Cardiac muscle cell (in vitro differentiated cells and primary cell): ENCODE measurements at regions not wholly inside any gene's neighbourhood (a gene's known extent, or its start where the extent isn't known, plus 50 kb on each side); places are given as distances from the start of the nearest gene placed in this dataset.

ENCODE experiments used
- DNase-seq, 2 donors: peaks; one replicate each; pipeline versions ENCODE4 v3.0.0 to v3.0.0-alpha.2; 2010 to 2017; ENCODE audit warnings: low read depth in 1 of 2, low spot score in 1 of 2
- H3K27ac ChIP-seq: fragments of 200-600 bp; sonication (generic); 2 replicates; pipeline ENCODE4 v1.5.1; 2016
- H3K27me3 ChIP-seq: fragments of 200-600 bp; sonication (generic); 2 replicates; pipeline ENCODE4 v1.6.0; 2016; ENCODE audit warnings: control low read depth
- H3K36me3 ChIP-seq: fragments of 200-600 bp; sonication (generic); 2 replicates; pipeline ENCODE4 v1.5.1; 2016; ENCODE audit warnings: control low read depth
- H3K4me1 ChIP-seq: fragments of 200-600 bp; sonication (generic); 2 replicates; pipeline ENCODE4 v1.8.1; 2017; ENCODE audit warnings: low read depth, mild to moderate bottlenecking, mixed run types
- H3K4me3 ChIP-seq: fragments of 200-600 bp; sonication (generic); 2 replicates; pipeline ENCODE4 v1.5.1; 2016; ENCODE audit warnings: mild to moderate bottlenecking
- H3K9me3 ChIP-seq: fragments of 200-600 bp; sonication (generic); 2 replicates; pipeline ENCODE4 v1.5.1; 2017; ENCODE audit warnings: low read depth, mild to moderate bottlenecking, control low read depth
- CTCF ChIP-seq: IDR thresholded peaks from 2 replicates; pipeline ENCODE4 v1.5.1; 2012; ENCODE audit warnings: low read depth, mild to moderate bottlenecking, low read length

- H3K27ac ChIP-seq, result no peak overlapping the region
- no peak for DNase-seq
- no peak for TF ChIP-seq CTCF
- H3K4me1 ChIP-seq, result no peaks in the 10 kb centered on the region
- H3K36me3 ChIP-seq, result no peaks in the 10 kb centered on the region
- H3K4me3 ChIP-seq, result no peak overlapping the region
- no peaks in the 10 kb centered on the region for H3K27me3 ChIP-seq
- H3K9me3 ChIP-seq, result no peaks in the 10 kb centered on the region
Measured at GRCh38 chr18:7367336-7367735, 136.4 kb downstream of the LRRC30 start.

- no peak overlapping the region for H3K4me3 ChIP-seq
- no peaks in the 10 kb centered on the region for H3K27me3 ChIP-seq
- H3K27ac ChIP-seq, result no peak overlapping the region
- no peaks in the 10 kb centered on the region for H3K36me3 ChIP-seq
- no peaks in the 10 kb centered on the region for H3K9me3 ChIP-seq
- DNase-seq, result peak in 1 of 2 donors; percentile 10
- H3K4me1 ChIP-seq, result no peaks in the 10 kb centered on the region
- TF ChIP-seq CTCF, result no peak
Measured at GRCh38 chr18:7369006-7369405, 138.1 kb downstream of the LRRC30 start.

GRCh38 chr18:7370375-7370774 is 139.5 kb downstream of the LRRC30 start:
- Histone ChIP-seq H3K36me3 (no peaks in the 10 kb centered on the region), H3K4me3 (no peak overlapping the region), H3K4me1 (no peaks in the 10 kb centered on the region), H3K9me3 (no peaks in the 10 kb centered on the region), H3K27me3 (no peaks in the 10 kb centered on the region), H3K27ac (no peak overlapping the region)
- DNase-seq, result peak in 1 of 2 donors; percentile 46
- TF ChIP-seq CTCF, result no peak

- Histone ChIP-seq H3K27ac (no peak overlapping the region), H3K4me1 (no peaks in the 10 kb centered on the region), H3K27me3 (no peaks in the 10 kb centered on the region), H3K4me3 (no peak overlapping the region), H3K36me3 (no peaks in the 10 kb centered on the region), H3K9me3 (no peaks in the 10 kb centered on the region)
- no peak for TF ChIP-seq CTCF
- DNase-seq, result peak in 1 of 2 donors; percentile 41
Measured at GRCh38 chr18:7370802-7371201, 139.9 kb downstream of the LRRC30 start.

GRCh38 chr18:7373441-7373840 is 142.6 kb downstream of the LRRC30 start:
- no peak for TF ChIP-seq CTCF
- H3K27ac ChIP-seq, result no peak overlapping the region
- DNase-seq, result no peak
- no peaks in the 10 kb centered on the region for H3K36me3 ChIP-seq
- H3K9me3 ChIP-seq, result no peaks in the 10 kb centered on the region
- no peak overlapping the region for H3K4me3 ChIP-seq
- H3K27me3 ChIP-seq, result no peaks in the 10 kb centered on the region
- H3K4me1 ChIP-seq, result no peaks in the 10 kb centered on the region

- TF ChIP-seq CTCF, result no peak
- no peak for DNase-seq
- Histone ChIP-seq H3K27ac (no peak overlapping the region), H3K4me1 (no peaks in the 10 kb centered on the region), H3K4me3 (no peak overlapping the region), H3K9me3 (no peaks in the 10 kb centered on the region), H3K36me3 (no peaks in the 10 kb centered on the region), H3K27me3 (no peaks in the 10 kb centered on the region)
Measured at GRCh38 chr18:7381307-7381706, 150.4 kb downstream of the LRRC30 start.
